Caco-2 (cell line): ENCODE measurements at regions not wholly inside any gene's neighbourhood (a gene's known extent, or its start where the extent isn't known, plus 50 kb on each side); places are given as distances from the start of the nearest gene placed in this dataset.

Source experiments
- BruUV-seq: library from RNA; stranded (reverse); fragments of 400-500 nt; replicated peaks from 2 replicates; lab custom pipeline; 2021; lab: Mats Ljungman, UMichigan
- CTCF ChIA-PET: fragments of 300-600 bp; sonication (Branson Sonifier 250); formaldehyde crosslinking; loops from one replicate; lab custom pipeline; 2022; ENCODE audit warnings: antibody characterized with exemption; lab: Charles Lee
- POLR2A ChIA-PET: fragments of 300-600 bp; sonication (Branson Sonifier 250); formaldehyde crosslinking; loops from one replicate; lab custom pipeline; 2022; ENCODE audit warnings: antibody characterized with exemption; lab: Charles Lee
- DNase-seq, 2 experiments: peaks; one replicate each; pipeline versions ENCODE4 v3.0.0 to v3.0.0-alpha.2; 2020 to 2022
- H3K27me3 ChIP-seq: replicated peaks from 2 replicates; pipeline ENCODE4 v1.6.0; 2011; ENCODE audit warnings: low read length; ENCODE audit not compliant: control insufficient read depth, insufficient read depth
- H3K36me3 ChIP-seq: 2 replicates; pipeline ENCODE4 v1.5.1; 2011; ENCODE audit warnings: low read length; ENCODE audit not compliant: control insufficient read depth, insufficient read depth
- H3K4me1 ChIP-seq: fragments of 250-450 bp; sonication (Bioruptor Pico); 2 replicates; pipeline ENCODE4 v1.5.1; 2020; ENCODE audit warnings: mild to moderate bottlenecking
- H3K4me3 ChIP-seq: 2 replicates; pipeline ENCODE4 v1.5.1; 2011; ENCODE audit warnings: low read depth, mild to moderate bottlenecking, control low read depth, low read length
- H3K9me3 ChIP-seq: fragments of 250-450 bp; sonication (Bioruptor Pico); 2 replicates; pipeline ENCODE4 v1.5.1; 2020; ENCODE audit warnings: mild to moderate bottlenecking, moderate library complexity
- H3K27ac Mint-ChIP-seq: one replicate; pipeline ENCODE4 v1.8.0; 2022; ENCODE audit warnings: mixed read lengths; ENCODE audit not compliant: unreplicated experiment
- H3K27me3 Mint-ChIP-seq: one replicate; pipeline ENCODE4 v1.8.0; 2022; ENCODE audit warnings: mixed read lengths; ENCODE audit not compliant: insufficient read depth, unreplicated experiment
- H3K36me3 Mint-ChIP-seq: one replicate; pipeline ENCODE4 v1.8.0; 2022; ENCODE audit warnings: mild to moderate bottlenecking, mixed read lengths; ENCODE audit not compliant: insufficient read depth, unreplicated experiment
- H3K4me1 Mint-ChIP-seq: one replicate; pipeline ENCODE4 v1.8.0; 2022; ENCODE audit warnings: low read depth, mixed read lengths; ENCODE audit not compliant: unreplicated experiment
- H3K4me3 Mint-ChIP-seq: one replicate; pipeline ENCODE4 v1.8.0; 2022; ENCODE audit warnings: mild to moderate bottlenecking, moderate library complexity, mixed read lengths; ENCODE audit not compliant: unreplicated experiment
- H3K9me3 Mint-ChIP-seq: one replicate; pipeline ENCODE4 v1.8.0; 2022; ENCODE audit warnings: mixed read lengths; ENCODE audit not compliant: unreplicated experiment
- intact Hi-C: fragments of 100-400 bp; cut with micrococcal nuclease; formaldehyde crosslinking; loops from one replicate; pipeline ENCODE4 v1.10.0; 2022; ENCODE audit not compliant: unreplicated experiment
- TF ChIP-seq, protein P1 (sequence below), 2 experiments: fragments of 200-600 bp in 1 of 2; IDR thresholded peaks; 1 replicate in 1 of 2; 2 replicates in 1 of 2; pipeline versions ENCODE4 v1.5.1 to v1.8.0; 2011 to 2022; ENCODE audit warnings: antibody characterized with exemption in 1 of 2, control low read depth in 1 of 2, inconsistent platforms in 1 of 2, low read depth in 1 of 2, low read length in 1 of 2, mild to moderate bottlenecking in 1 of 2, moderate library complexity in 1 of 2; ENCODE audit not compliant: insufficient read depth in 1 of 2, severe bottlenecking in 1 of 2, unreplicated experiment in 1 of 2

DNA sequence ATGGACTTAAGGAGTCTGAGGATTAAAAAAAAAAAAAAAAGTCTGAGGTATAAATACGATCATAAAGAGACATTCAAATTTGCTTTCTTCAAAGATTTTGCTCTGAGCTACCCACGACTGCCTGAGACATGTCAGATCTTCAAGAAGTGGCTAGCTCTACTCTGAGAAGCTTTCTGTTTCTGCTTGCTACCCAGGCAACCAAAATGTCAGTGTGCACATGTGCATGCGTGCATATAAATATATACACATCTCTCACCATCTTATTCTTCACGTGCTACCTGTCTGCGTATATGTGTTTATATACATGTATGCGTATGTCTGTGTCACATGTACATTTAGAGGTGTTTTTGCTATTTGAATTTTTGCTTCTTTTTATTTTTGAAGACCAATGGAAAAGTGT lies 299.6 kb upstream of the STXBP5 start:
- intact Hi-C loops: loop anchor here (2.0 kb wide), 1 partner anchor 76 kb away; no protein-coding TSS in a partner anchor
- CTCF ChIA-PET: interaction anchor here (0.7 kb wide), 1 partner anchor 250 kb away, joined by 3 read pairs; no protein-coding TSS in a partner anchor

DNA sequence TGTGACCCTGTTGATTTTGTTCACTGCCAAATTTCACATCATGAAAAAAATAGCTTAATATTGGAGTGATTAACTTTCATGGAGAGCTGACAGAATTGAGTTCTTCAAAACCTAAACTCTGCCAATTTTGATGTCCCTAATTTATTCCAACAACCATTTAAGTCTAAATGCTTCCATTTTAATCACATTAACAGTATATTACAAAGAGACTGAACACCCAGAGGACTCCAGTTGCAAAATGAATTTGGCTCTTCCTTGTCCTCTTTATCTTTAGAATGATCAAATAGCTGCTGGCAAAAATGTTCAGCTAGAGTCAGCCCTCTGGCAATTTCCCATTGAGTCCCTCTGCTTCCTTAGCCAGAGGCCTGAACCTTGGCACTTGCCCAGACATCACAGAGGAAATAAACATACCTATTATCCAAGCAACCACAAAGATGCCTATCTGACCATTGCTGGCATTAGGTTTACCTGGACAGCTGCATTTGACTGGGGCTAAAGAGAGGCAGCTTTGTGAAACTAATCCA lies 299.0 kb upstream of the STXBP5 start:
- POLR2A ChIA-PET: no interaction called here
- Histone ChIP-seq H3K9me3 (no peaks in the 10 kb centered on the region), H3K4me1 (no peaks in the 10 kb centered on the region), H3K4me3 (no peak overlapping the region), H3K27me3 (no peaks in the 10 kb centered on the region), H3K36me3 (no peaks in the 10 kb centered on the region)
- Mint-ChIP-seq H3K4me1 (no peaks in the 10 kb centered on the region), H3K36me3 (no peaks in the 10 kb centered on the region), H3K27me3 (no peaks in the 10 kb centered on the region), H3K27ac (no peak overlapping the region), H3K9me3 (no peaks in the 10 kb centered on the region), H3K4me3 (no peak overlapping the region)
- DNase-seq: no peak
- CTCF ChIA-PET: no interaction called here
- BruUV-seq: no TSS peak
- TF ChIP-seq, protein P1, sequence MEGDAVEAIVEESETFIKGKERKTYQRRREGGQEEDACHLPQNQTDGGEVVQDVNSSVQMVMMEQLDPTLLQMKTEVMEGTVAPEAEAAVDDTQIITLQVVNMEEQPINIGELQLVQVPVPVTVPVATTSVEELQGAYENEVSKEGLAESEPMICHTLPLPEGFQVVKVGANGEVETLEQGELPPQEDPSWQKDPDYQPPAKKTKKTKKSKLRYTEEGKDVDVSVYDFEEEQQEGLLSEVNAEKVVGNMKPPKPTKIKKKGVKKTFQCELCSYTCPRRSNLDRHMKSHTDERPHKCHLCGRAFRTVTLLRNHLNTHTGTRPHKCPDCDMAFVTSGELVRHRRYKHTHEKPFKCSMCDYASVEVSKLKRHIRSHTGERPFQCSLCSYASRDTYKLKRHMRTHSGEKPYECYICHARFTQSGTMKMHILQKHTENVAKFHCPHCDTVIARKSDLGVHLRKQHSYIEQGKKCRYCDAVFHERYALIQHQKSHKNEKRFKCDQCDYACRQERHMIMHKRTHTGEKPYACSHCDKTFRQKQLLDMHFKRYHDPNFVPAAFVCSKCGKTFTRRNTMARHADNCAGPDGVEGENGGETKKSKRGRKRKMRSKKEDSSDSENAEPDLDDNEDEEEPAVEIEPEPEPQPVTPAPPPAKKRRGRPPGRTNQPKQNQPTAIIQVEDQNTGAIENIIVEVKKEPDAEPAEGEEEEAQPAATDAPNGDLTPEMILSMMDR (IDR thresholded peaks at IDR 0.05; ENCODE audit: insufficient read depth in 1 of 2, low read depth in 1 of 2, low read length in 1 of 2, severe bottlenecking in 1 of 2, unreplicated experiment in 1 of 2): no peak
- intact Hi-C loops: loop anchor here (2.0 kb wide), 1 partner anchor 76 kb away; no protein-coding TSS in a partner anchor

More for the DNA sequence above, 299.6 kb upstream of the STXBP5 start:
- DNase-seq: no peak
- no peak overlapping the region for H3K4me3 Mint-ChIP-seq
- no peaks in the 10 kb centered on the region for H3K36me3 ChIP-seq
- TF ChIP-seq, protein P1 (IDR thresholded peaks at IDR 0.05; ENCODE audit: insufficient read depth in 1 of 2, low read depth in 1 of 2, low read length in 1 of 2, severe bottlenecking in 1 of 2, unreplicated experiment in 1 of 2): no peak
- H3K27me3 ChIP-seq: no peaks in the 10 kb centered on the region
- H3K36me3 Mint-ChIP-seq: no peaks in the 10 kb centered on the region
- H3K9me3 ChIP-seq: no peaks in the 10 kb centered on the region
- no peak overlapping the region for H3K27ac Mint-ChIP-seq
- no peaks in the 10 kb centered on the region for H3K4me1 Mint-ChIP-seq
- no peak overlapping the region for H3K4me3 ChIP-seq
- POLR2A ChIA-PET: no interaction called here
- BruUV-seq: no TSS peak
- H3K27me3 Mint-ChIP-seq: no peaks in the 10 kb centered on the region
- no peaks in the 10 kb centered on the region for H3K9me3 Mint-ChIP-seq
- H3K4me1 ChIP-seq: no peaks in the 10 kb centered on the region

DNA sequence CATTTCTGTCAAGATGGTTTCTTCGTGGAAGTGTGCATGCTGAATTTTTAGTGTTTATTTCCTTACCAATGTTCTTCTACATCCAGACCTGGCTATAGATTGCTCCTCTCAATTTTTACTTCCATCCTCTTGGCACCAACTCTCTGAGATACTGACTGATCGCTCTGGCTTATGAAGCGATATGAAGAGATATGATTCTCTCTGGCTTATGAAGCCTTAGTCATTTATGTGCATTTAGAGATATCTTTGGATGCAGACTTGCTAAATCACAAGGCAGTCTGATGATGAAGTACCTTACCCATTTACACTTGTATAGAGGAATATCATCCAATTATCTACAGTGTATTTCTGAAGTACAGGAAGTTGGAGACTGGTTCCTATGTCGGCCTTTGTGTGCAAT lies 295.4 kb upstream of the STXBP5 start:
- Mint-ChIP-seq H3K27me3 (no peaks in the 10 kb centered on the region), H3K36me3 (no peaks in the 10 kb centered on the region), H3K9me3 (no peaks in the 10 kb centered on the region), H3K27ac (no peak overlapping the region), H3K4me1 (peaks cover under 1% of the 10 kb centered on the region), H3K4me3 (no peak overlapping the region)
- TF ChIP-seq, protein P1 (IDR thresholded peaks at IDR 0.05; ENCODE audit: insufficient read depth in 1 of 2, low read depth in 1 of 2, low read length in 1 of 2, severe bottlenecking in 1 of 2, unreplicated experiment in 1 of 2): no peak
- Histone ChIP-seq H3K27me3 (no peaks in the 10 kb centered on the region), H3K4me1 (peaks cover 7% of the 10 kb centered on the region), H3K36me3 (no peaks in the 10 kb centered on the region), H3K4me3 (no peak overlapping the region), H3K9me3 (no peaks in the 10 kb centered on the region)
- no peak for DNase-seq
- intact Hi-C loops: no loop called here
- CTCF ChIA-PET: no interaction called here
- no TSS peak for BruUV-seq
- POLR2A ChIA-PET: no interaction called here
